ENCODE measurements at regions not wholly inside any gene's neighbourhood (a gene's known extent, or its start where the extent isn't known, plus 50 kb on each side); places are given as distances from the start of the nearest gene placed in this dataset.

GRCh38 chr4:13912966-13913365 is 285.4 kb upstream of the BOD1L1 start:
- no peak for DNase-seq (ENCODE audit: low read depth)
- TF ChIP-seq, protein P1, sequence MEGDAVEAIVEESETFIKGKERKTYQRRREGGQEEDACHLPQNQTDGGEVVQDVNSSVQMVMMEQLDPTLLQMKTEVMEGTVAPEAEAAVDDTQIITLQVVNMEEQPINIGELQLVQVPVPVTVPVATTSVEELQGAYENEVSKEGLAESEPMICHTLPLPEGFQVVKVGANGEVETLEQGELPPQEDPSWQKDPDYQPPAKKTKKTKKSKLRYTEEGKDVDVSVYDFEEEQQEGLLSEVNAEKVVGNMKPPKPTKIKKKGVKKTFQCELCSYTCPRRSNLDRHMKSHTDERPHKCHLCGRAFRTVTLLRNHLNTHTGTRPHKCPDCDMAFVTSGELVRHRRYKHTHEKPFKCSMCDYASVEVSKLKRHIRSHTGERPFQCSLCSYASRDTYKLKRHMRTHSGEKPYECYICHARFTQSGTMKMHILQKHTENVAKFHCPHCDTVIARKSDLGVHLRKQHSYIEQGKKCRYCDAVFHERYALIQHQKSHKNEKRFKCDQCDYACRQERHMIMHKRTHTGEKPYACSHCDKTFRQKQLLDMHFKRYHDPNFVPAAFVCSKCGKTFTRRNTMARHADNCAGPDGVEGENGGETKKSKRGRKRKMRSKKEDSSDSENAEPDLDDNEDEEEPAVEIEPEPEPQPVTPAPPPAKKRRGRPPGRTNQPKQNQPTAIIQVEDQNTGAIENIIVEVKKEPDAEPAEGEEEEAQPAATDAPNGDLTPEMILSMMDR (IDR thresholded peaks at IDR 0.05; ENCODE audit: low read depth, low read length, missing control alignments), result no peak
- no peak overlapping the region for H3K4me3 ChIP-seq (ENCODE audit: low read depth, low read length)

DNA sequence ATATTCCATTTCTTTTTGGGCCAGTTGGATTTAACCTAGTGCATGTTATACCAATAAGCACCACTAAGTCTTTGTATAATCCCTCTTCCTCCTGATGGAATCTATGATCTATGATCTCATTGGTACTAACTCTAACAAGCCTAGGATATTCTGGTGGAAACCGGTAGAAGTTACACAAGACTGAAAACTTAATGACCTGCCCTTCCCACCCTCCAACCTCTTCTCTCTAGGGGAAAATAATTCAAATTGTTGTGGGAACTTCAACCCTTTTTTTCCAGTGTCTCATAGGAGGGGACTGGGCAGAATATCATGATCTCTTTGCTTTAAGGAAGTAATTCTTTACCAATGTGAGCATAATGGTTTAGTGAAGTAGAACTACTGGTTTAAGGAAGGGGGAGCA is 289.5 kb upstream of the BOD1L1 start:
- H3K4me3 ChIP-seq (ENCODE audit: low read depth, low read length), result no peak overlapping the region
- DNase-seq (ENCODE audit: low read depth), result no peak
- TF ChIP-seq, protein P1 (IDR thresholded peaks at IDR 0.05; ENCODE audit: low read depth, low read length, missing control alignments), result no peak

- H3K4me3 ChIP-seq (ENCODE audit: low read depth, low read length), result no peak overlapping the region
- DNase-seq (ENCODE audit: low read depth), result no peak
- TF ChIP-seq, protein P1 (IDR thresholded peaks at IDR 0.05; ENCODE audit: low read depth, low read length, missing control alignments), result no peak
These were observed 290.6 kb upstream of the BOD1L1 start for GRCh38 chr4:13918110-13918509.

DNA sequence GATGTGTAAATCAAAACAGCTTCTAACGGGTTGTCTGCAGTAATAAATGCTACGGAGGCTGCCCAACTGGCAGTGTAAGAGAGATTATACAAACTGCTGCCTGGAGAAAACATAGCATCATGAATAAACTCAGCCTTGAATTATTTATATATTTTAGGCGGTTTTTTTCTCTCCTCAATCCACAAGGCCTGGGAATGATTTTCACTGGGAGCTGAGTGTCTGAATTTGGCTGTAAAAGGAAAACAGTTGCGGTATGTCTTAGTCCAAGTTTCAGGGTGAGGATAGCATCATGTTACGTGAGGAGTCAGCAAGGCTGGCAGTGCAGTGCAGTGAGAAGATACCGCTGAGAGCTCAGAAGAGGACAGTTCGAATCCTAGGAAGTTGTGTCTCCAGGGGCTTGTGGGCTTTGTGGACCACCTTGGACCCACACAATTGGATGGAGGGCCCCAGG is 291.5 kb upstream of the BOD1L1 start:
- H3K4me3 ChIP-seq (ENCODE audit: low read depth, low read length), result no peak overlapping the region
- DNase-seq (ENCODE audit: low read depth), result no peak
- TF ChIP-seq, protein P1 (IDR thresholded peaks at IDR 0.05; ENCODE audit: low read depth, low read length, missing control alignments), result no peak

DNA sequence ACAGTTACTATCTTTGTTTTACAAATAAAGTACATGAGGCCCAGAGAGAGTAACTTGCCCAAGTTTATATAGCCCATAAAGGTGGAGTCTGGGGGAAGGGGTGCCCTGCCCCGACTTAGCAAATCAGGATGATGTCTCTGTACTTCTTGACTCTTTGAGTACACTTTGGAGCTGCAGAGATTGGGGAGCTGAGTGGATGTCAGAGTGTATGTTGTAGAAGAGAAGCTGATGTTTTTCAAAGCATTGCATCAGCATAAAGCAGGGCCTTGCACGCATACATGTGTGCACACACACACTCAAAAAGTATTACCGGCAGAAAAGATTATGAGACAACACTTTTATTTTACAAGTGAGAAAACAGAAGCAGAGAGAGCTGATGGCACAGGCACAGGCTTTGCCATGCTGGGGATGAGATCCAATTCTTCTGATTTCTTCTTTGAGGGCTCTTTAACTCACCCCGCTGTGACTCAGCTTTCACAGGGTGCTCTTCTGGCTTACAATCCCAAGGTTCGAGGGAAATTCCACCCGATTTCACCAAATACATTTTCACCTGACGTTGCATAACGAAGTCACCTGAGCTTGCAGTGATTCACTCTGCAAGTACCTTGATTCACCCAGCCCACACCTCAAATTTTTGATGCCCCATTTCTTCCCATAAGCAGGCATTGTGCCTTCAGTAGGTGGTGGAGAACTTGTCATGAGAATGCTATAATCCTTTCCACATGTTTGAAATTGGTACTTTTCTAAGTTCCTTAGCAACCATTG is 292.8 kb upstream of the BOD1L1 start:
- no peak for DNase-seq (ENCODE audit: low read depth)
- TF ChIP-seq, protein P1 (IDR thresholded peaks at IDR 0.05; ENCODE audit: low read depth, low read length, missing control alignments), result no peak
- H3K4me3 ChIP-seq (ENCODE audit: low read depth, low read length), result no peak overlapping the region

DNA sequence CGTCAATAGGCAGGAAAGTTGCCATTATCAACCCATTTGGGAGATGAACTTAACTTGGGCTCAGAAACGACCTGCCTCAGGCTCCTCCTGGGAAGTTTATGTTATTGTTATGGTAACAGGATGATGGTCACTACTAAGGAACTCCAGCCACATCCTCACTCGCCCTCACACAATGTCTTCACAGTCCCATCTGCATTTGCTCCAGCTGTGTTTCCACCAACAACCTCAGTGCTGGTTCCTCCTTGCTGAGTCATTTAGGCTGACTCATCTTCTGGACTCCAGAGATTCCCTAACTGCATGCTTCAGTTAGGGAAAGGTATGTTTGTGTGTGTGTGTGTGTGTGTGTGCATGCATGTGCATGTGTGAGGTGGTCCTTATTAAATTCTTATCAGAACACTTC is 293.4 kb upstream of the BOD1L1 start:
- no peak for DNase-seq (ENCODE audit: low read depth)
- no peak overlapping the region for H3K4me3 ChIP-seq (ENCODE audit: low read depth, low read length)
- TF ChIP-seq, protein P1 (IDR thresholded peaks at IDR 0.05; ENCODE audit: low read depth, low read length, missing control alignments), result no peak

DNA sequence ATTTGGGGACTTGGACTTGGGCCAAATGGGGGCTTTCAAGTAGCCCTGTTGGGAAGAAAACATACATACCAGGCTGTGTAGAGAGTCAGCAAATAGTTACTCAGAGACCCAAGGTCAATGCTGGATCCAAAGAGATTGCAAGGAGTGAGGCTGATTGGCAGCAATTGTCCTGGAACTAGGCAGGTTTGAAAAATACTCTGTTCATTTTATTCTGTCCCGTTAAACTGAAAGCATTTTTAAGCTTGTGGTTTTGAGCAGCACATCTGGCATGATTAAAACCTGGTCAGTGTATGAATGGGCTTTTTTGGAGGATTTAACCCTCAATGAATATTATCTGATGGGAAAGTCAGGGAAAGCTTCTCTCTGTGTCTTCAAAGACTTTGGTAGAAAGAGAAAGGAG is 294.3 kb upstream of the BOD1L1 start:
- TF ChIP-seq, protein P1 (IDR thresholded peaks at IDR 0.05; ENCODE audit: low read depth, low read length, missing control alignments), result no peak
- no peak for DNase-seq (ENCODE audit: low read depth)
- no peak overlapping the region for H3K4me3 ChIP-seq (ENCODE audit: low read depth, low read length)

All from GM12864 (cell line).